A673 (cell line): ENCODE measurements at regions not wholly inside any gene's neighbourhood (a gene's known extent, or its start where the extent isn't known, plus 50 kb on each side); places are given as distances from the start of the nearest gene placed in this dataset.
"Not testable (repeated sequence)": the region's sequence is repeated elsewhere in the genome, so short reads cannot be mapped to it uniquely, and the experiment has no call there.

ENCODE experiments used
- CTCF ChIP-seq: fragments of 300-800, 200-600 bp; sonication (generic); conservative IDR thresholded peaks from 2 replicates; pipeline ENCODE4 v1.5.1; 2017; ENCODE audit warnings: low read depth, mild to moderate bottlenecking, antibody characterized with exemption, low read length, moderate library complexity, mixed read lengths
- EZH2 ChIP-seq: fragments of 200-600 bp; sonication (generic); IDR thresholded peaks from 2 replicates; pipeline ENCODE4 v1.6.1; 2017; ENCODE audit warnings: borderline replicate concordance, low read depth, mild to moderate bottlenecking, mixed read lengths, antibody characterized with exemption, low read length; ENCODE audit not compliant: poor library complexity, severe bottlenecking

- not testable (repeated sequence) for TF ChIP-seq EZH2, CTCF
Measured at GRCh38 chr21:5243715-5244375, 5277.5 kb upstream of the TPTE start.
